HEK293 (cell line): ENCODE measurements at regions not wholly inside any gene's neighbourhood (a gene's known extent, or its start where the extent isn't known, plus 50 kb on each side); places are given as distances from the start of the nearest gene placed in this dataset.
"Not testable (repeated sequence)": the region's sequence is repeated elsewhere in the genome, so short reads cannot be mapped to it uniquely, and the experiment has no call there.

Source experiments
- CTCF ChIA-PET: fragments of 350-600 bp; formaldehyde crosslinking; extraction: SDS; loops from one replicate; lab custom pipeline; 2021; ENCODE audit warnings: antibody characterized with exemption; lab: Yijun Ruan, JAX
- POLR2A ChIA-PET: fragments of 300-600 bp; formaldehyde crosslinking; extraction: SDS; loops from one replicate; lab custom pipeline; 2020; ENCODE audit warnings: antibody characterized with exemption, inconsistent platforms; lab: Yijun Ruan, JAX
- H3K27ac ChIP-seq: fragments of 200-500 bp; sonication (Bioruptor generic); 2 replicates; pipeline ENCODE4 v1.5.1; 2014; ENCODE audit warnings: low read depth, low read length, control low read depth, inconsistent platforms; ENCODE audit errors: extremely low read depth
- H3K36me3 ChIP-seq, 2 experiments: fragments of 200-500 bp in 1 of 2; sonication (Bioruptor generic) in 1 of 2; 1 replicate in 1 of 2; 2 replicates in 1 of 2; pipeline ENCODE4 v1.5.1; 2014 to 2017; ENCODE audit warnings: inconsistent platforms in 2 of 2, low read length in 2 of 2; ENCODE audit not compliant: control insufficient read depth in 2 of 2, insufficient read depth in 1 of 2
- H3K4me1 ChIP-seq: fragments of 200-500 bp; sonication (Bioruptor generic); 2 replicates; pipeline ENCODE4 v1.5.1; 2014; ENCODE audit warnings: mild to moderate bottlenecking, low read length, inconsistent platforms; ENCODE audit not compliant: control insufficient read depth, insufficient read depth
- H3K4me3 ChIP-seq: 2 replicates; pipeline ENCODE4 v1.5.1; 2011; ENCODE audit warnings: low read depth, mild to moderate bottlenecking, control low read depth, low read length, moderate library complexity
- H3K9me3 ChIP-seq: fragments of 200-500 bp; sonication (Bioruptor generic); 2 replicates; pipeline ENCODE4 v1.5.1; 2014; ENCODE audit warnings: low read depth, low read length, inconsistent platforms; ENCODE audit not compliant: control insufficient read depth, insufficient read depth
- GFI1B ChIP-seq: fragments of 450-650 bp; formaldehyde crosslinking; IDR thresholded peaks from 2 replicates; pipeline ENCODE4 v1.5.1; 2016; ENCODE audit warnings: missing biosample characterization, missing genetic modification characterization
- KLF10 ChIP-seq: fragments of 450-650 bp; IDR thresholded peaks from 2 replicates; pipeline ENCODE4 v1.5.1; 2018; ENCODE audit warnings: missing biosample characterization, mild to moderate bottlenecking, missing genetic modification characterization
- PRDM1 ChIP-seq: fragments of 450-650 bp; formaldehyde crosslinking; IDR thresholded peaks from 2 replicates; pipeline ENCODE4; 2016; ENCODE audit warnings: missing biosample characterization, missing genetic modification characterization
- TSHZ1 ChIP-seq: fragments of 450-650 bp; formaldehyde crosslinking; IDR thresholded peaks from 2 replicates; pipeline ENCODE4 v1.5.1; 2016; ENCODE audit warnings: missing biosample characterization, missing genetic modification characterization, borderline replicate concordance
- ZBTB17 ChIP-seq: fragments of 450-650 bp; formaldehyde crosslinking; IDR thresholded peaks from 2 replicates; pipeline ENCODE4 v1.5.1; 2016; ENCODE audit warnings: missing biosample characterization, missing genetic modification characterization
- ZBTB21 ChIP-seq: fragments of 450-650 bp; formaldehyde crosslinking; IDR thresholded peaks from 2 replicates; pipeline ENCODE4 v1.5.1; 2017; ENCODE audit warnings: missing biosample characterization, missing genetic modification characterization
- ZNF221 ChIP-seq: fragments of 450-650 bp; formaldehyde crosslinking; IDR thresholded peaks from 2 replicates; pipeline ENCODE4 v1.5.1; 2017; ENCODE audit warnings: missing biosample characterization, missing genetic modification characterization, borderline replicate concordance
- ZNF341 ChIP-seq: fragments of 450-650 bp; formaldehyde crosslinking; IDR thresholded peaks from 2 replicates; pipeline ENCODE4; 2016; ENCODE audit warnings: low read depth, missing biosample characterization, missing genetic modification characterization
- ZNF350 ChIP-seq: fragments of 450-650 bp; formaldehyde crosslinking; IDR thresholded peaks from 2 replicates; pipeline ENCODE4 v1.5.0; 2017; ENCODE audit warnings: missing biosample characterization, mild to moderate bottlenecking, missing genetic modification characterization
- ZNF391 ChIP-seq: fragments of 450-650 bp; formaldehyde crosslinking; IDR thresholded peaks from 2 replicates; pipeline ENCODE4 v1.5.1; 2016; ENCODE audit warnings: low read depth, missing biosample characterization, missing genetic modification characterization, borderline replicate concordance
- ZNF423 ChIP-seq: fragments of 450-650 bp; formaldehyde crosslinking; IDR thresholded peaks from 2 replicates; pipeline ENCODE4 v1.5.1; 2016; ENCODE audit warnings: missing biosample characterization, missing genetic modification characterization
- ZNF426 ChIP-seq: fragments of 450-650 bp; formaldehyde crosslinking; IDR thresholded peaks from 2 replicates; pipeline ENCODE4 v1.5.1; 2017; ENCODE audit warnings: missing biosample characterization, missing genetic modification characterization, mild to moderate bottlenecking, inconsistent platforms, moderate library complexity
- ZNF433 ChIP-seq: fragments of 450-650 bp; formaldehyde crosslinking; IDR thresholded peaks from 2 replicates; pipeline ENCODE4 v1.5.1; 2016; ENCODE audit warnings: missing biosample characterization, missing genetic modification characterization, low read depth
- ZNF510 ChIP-seq: fragments of 450-650 bp; formaldehyde crosslinking; IDR thresholded peaks from 2 replicates; pipeline ENCODE4 v1.5.1; 2018; ENCODE audit warnings: mild to moderate bottlenecking, missing genetic modification characterization, missing biosample characterization; ENCODE audit not compliant: insufficient replicate concordance
- ZNF530 ChIP-seq: fragments of 450-650 bp; formaldehyde crosslinking; IDR thresholded peaks from 2 replicates; pipeline ENCODE4 v1.5.1; 2016; ENCODE audit warnings: low read depth, missing biosample characterization, missing genetic modification characterization
- ZNF660 ChIP-seq: fragments of 450-650 bp; IDR thresholded peaks from 2 replicates; pipeline ENCODE4 v1.5.1; 2018; ENCODE audit warnings: missing biosample characterization, mild to moderate bottlenecking, missing genetic modification characterization
- ZNF791 ChIP-seq: fragments of 450-650 bp; formaldehyde crosslinking; IDR thresholded peaks from 2 replicates; pipeline ENCODE4 v1.5.1; 2016; ENCODE audit warnings: missing biosample characterization, missing genetic modification characterization
- TF ChIP-seq, protein P1 (sequence below): fragments of 450-650 bp; formaldehyde crosslinking; IDR thresholded peaks from 2 replicates; pipeline ENCODE4 v1.5.1; 2016; ENCODE audit warnings: missing biosample characterization, missing genetic modification characterization
- TF ChIP-seq, protein P2 (sequence below): fragments of 450-650 bp; formaldehyde crosslinking; IDR thresholded peaks from 2 replicates; pipeline ENCODE4 v1.5.1; 2016; ENCODE audit warnings: missing biosample characterization, missing genetic modification characterization
- TF ChIP-seq, protein P3 (sequence below): fragments of 450-650 bp; formaldehyde crosslinking; conservative IDR thresholded peaks from 2 replicates; pipeline ENCODE4 v1.5.1; 2016; ENCODE audit warnings: low read depth, missing biosample characterization, missing genetic modification characterization

DNA sequence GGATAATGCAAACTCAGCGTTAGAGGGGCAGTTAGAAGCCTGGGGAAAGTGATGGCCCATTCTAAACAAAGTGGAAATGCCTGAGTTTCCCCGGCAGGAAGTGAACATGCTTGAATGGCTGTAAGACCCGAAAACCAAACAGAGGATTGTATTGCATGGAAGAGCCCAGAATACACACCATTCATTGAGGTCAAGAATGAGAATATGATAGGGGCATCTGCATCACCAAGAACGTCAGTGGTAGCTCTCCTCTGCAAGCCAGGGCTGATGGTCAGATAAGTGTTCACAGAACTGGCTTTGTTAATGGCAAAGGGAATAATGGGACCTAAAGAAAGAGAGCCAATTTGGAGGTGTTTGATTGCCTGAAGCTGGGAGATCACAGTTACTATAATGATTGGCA lies 663.4 kb downstream of the KHDRBS2 start:
- ChIA-PET POLR2A (no interaction called here), CTCF (no interaction called here)
- H3K4me1 ChIP-seq: no peaks in the 10 kb centered on the region

GRCh38 chr6:61614119-61614518 lies 671.9 kb downstream of the KHDRBS2 start:
- ChIA-PET POLR2A (no interaction called here), CTCF (no interaction called here)
- Histone ChIP-seq H3K36me3 (no peaks in the 10 kb centered on the region), H3K27ac (no peak overlapping the region), H3K9me3 (no peaks in the 10 kb centered on the region), H3K4me3 (no peak overlapping the region), H3K4me1 (no peaks in the 10 kb centered on the region)
- TF ChIP-seq ZBTB17 (tag by site-specific recombination): no peak
- no peak for TF ChIP-seq TSHZ1 (tag by site-specific recombination)
- TF ChIP-seq, protein P1, sequence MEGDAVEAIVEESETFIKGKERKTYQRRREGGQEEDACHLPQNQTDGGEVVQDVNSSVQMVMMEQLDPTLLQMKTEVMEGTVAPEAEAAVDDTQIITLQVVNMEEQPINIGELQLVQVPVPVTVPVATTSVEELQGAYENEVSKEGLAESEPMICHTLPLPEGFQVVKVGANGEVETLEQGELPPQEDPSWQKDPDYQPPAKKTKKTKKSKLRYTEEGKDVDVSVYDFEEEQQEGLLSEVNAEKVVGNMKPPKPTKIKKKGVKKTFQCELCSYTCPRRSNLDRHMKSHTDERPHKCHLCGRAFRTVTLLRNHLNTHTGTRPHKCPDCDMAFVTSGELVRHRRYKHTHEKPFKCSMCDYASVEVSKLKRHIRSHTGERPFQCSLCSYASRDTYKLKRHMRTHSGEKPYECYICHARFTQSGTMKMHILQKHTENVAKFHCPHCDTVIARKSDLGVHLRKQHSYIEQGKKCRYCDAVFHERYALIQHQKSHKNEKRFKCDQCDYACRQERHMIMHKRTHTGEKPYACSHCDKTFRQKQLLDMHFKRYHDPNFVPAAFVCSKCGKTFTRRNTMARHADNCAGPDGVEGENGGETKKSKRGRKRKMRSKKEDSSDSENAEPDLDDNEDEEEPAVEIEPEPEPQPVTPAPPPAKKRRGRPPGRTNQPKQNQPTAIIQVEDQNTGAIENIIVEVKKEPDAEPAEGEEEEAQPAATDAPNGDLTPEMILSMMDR (tag by site-specific recombination): no peak

More for the DNA sequence above, 663.4 kb downstream of the KHDRBS2 start:
- H3K27ac ChIP-seq: no peak overlapping the region
- TF ChIP-seq GFI1B (tag by site-specific recombination) (no peak), ZNF221 (tag by site-specific recombination) (no peak), ZNF433 (no peak), ZNF341 (tag by site-specific recombination) (no peak), ZNF423 (tag by site-specific recombination) (no peak), KLF10 (tag by site-specific recombination) (no peak), ZNF510 (tag by site-specific recombination) (no peak), ZNF530 (tag by site-specific recombination) (no peak), ZNF791 (tag by site-specific recombination) (no peak), PRDM1 (no peak)
- TF ChIP-seq, protein P2, sequence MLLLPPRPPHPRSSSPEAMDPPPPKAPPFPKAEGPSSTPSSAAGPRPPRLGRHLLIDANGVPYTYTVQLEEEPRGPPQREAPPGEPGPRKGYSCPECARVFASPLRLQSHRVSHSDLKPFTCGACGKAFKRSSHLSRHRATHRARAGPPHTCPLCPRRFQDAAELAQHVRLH (tag by site-specific recombination): no peak
- no peaks in the 10 kb centered on the region for H3K9me3 ChIP-seq
- H3K36me3 ChIP-seq: no peaks in the 10 kb centered on the region
- H3K4me3 ChIP-seq: no peak overlapping the region

GRCh38 chr6:61606500-61606899 lies 679.5 kb downstream of the KHDRBS2 start:
- ChIA-PET CTCF (no interaction called here), POLR2A (no interaction called here)
- Histone ChIP-seq H3K9me3 (no peaks in the 10 kb centered on the region), H3K4me1 (no peaks in the 10 kb centered on the region), H3K27ac (no peak overlapping the region), H3K4me3 (no peak overlapping the region), H3K36me3 (no peaks in the 10 kb centered on the region)
- TF ChIP-seq ZNF426 (no peak), ZBTB21 (no peak), ZNF350 (tag by site-specific recombination) (no peak), ZNF660 (tag by site-specific recombination) (no peak), ZNF391 (no peak)
- TF ChIP-seq, protein P3, sequence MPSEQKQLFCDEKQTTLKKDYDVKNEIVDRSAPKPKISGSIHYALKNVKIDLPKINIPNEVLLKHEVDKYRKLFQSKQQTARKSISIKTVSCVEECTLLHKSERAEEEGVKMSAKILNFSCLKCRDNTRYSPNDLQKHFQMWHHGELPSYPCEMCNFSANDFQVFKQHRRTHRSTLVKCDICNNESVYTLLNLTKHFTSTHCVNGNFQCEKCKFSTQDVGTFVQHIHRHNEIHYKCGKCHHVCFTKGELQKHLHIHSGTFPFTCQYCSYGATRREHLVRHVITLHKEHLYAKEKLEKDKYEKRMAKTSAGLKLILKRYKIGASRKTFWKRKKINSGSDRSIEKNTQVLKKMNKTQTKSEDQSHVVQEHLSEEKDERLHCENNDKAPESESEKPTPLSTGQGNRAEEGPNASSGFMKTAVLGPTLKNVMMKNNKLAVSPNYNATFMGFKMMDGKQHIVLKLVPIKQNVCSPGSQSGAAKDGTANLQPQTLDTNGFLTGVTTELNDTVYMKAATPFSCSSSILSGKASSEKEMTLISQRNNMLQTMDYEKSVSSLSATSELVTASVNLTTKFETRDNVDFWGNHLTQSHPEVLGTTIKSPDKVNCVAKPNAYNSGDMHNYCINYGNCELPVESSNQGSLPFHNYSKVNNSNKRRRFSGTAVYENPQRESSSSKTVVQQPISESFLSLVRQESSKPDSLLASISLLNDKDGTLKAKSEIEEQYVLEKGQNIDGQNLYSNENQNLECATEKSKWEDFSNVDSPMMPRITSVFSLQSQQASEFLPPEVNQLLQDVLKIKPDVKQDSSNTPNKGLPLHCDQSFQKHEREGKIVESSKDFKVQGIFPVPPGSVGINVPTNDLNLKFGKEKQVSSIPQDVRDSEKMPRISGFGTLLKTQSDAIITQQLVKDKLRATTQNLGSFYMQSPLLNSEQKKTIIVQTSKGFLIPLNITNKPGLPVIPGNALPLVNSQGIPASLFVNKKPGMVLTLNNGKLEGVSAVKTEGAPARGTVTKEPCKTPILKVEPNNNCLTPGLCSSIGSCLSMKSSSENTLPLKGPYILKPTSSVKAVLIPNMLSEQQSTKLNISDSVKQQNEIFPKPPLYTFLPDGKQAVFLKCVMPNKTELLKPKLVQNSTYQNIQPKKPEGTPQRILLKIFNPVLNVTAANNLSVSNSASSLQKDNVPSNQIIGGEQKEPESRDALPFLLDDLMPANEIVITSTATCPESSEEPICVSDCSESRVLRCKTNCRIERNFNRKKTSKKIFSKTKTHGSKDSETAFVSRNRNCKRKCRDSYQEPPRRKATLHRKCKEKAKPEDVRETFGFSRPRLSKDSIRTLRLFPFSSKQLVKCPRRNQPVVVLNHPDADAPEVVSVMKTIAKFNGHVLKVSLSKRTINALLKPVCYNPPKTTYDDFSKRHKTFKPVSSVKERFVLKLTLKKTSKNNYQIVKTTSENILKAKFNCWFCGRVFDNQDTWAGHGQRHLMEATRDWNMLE: no peak

- H3K36me3 ChIP-seq, POLR2A ChIA-PET, H3K27ac ChIP-seq, H3K9me3 ChIP-seq, CTCF ChIA-PET, H3K4me3 ChIP-seq, H3K4me1 ChIP-seq: not testable (repeated sequence)
Measured at GRCh38 chr6:61605851-61606250, 680.2 kb downstream of the KHDRBS2 start.
